DOHH2 (cell line): ENCODE measurements at regions not wholly inside any gene's neighbourhood (a gene's known extent, or its start where the extent isn't known, plus 50 kb on each side); places are given as distances from the start of the nearest gene placed in this dataset.
"Not testable (repeated sequence)": the region's sequence is repeated elsewhere in the genome, so short reads cannot be mapped to it uniquely, and the experiment has no call there.

Experiments
- CTCF ChIP-seq: fragments of 200-600 bp; sonication (generic); IDR thresholded peaks from one replicate; pipeline ENCODE4 v1.5.1; 2014; ENCODE audit warnings: antibody characterized with exemption, mild to moderate bottlenecking, low read depth, low read length; ENCODE audit not compliant: poor library complexity, severe bottlenecking
- EZH2phosphoT487 ChIP-seq: fragments of 200-600 bp; sonication (generic); IDR thresholded peaks from 2 replicates; pipeline ENCODE4 v1.6.1; 2017; ENCODE audit warnings: borderline replicate concordance, mild to moderate bottlenecking, antibody characterized with exemption, low read length, moderate library complexity, mixed read lengths

GRCh38 chr13:24581578-24581977, 69.0 kb upstream of the PARP4 start:
- not testable (repeated sequence) for TF ChIP-seq CTCF, EZH2phosphoT487
